A673 (cell line): ENCODE measurements at regions not wholly inside any gene's neighbourhood (a gene's known extent, or its start where the extent isn't known, plus 50 kb on each side); places are given as distances from the start of the nearest gene placed in this dataset.

Experiments used
- EZH2 ChIP-seq: fragments of 200-600 bp; sonication (generic); IDR thresholded peaks from 2 replicates; pipeline ENCODE4 v1.6.1; 2017; ENCODE audit warnings: borderline replicate concordance, low read depth, mild to moderate bottlenecking, mixed read lengths, antibody characterized with exemption, low read length; ENCODE audit not compliant: poor library complexity, severe bottlenecking
- TF ChIP-seq, protein P1 (sequence below): fragments of 300-800, 200-600 bp; sonication (generic); conservative IDR thresholded peaks from 2 replicates; pipeline ENCODE4 v1.5.1; 2017; ENCODE audit warnings: low read depth, mild to moderate bottlenecking, antibody characterized with exemption, low read length, moderate library complexity, mixed read lengths

DNA sequence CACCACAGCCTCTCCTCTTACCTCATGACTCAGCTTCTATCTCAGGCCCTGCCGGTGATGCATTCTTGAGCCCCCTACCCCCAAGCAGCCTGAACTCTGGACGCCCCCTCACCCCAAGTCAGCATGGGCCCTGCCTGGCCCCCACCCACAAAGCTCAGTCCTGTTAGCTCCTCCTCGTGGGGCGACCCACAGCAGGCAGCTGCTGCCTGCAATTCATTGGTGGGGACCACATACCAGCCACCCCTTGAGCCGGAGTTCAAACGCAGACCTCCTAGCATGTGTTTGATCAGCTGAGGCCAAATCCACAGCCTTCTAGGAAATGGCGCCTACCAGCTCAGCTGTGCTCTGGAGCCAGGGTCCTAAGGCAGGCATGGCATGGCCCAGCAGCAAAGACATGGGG lies 111.8 kb downstream of the EFNB1 start:
- TF ChIP-seq, protein P1, sequence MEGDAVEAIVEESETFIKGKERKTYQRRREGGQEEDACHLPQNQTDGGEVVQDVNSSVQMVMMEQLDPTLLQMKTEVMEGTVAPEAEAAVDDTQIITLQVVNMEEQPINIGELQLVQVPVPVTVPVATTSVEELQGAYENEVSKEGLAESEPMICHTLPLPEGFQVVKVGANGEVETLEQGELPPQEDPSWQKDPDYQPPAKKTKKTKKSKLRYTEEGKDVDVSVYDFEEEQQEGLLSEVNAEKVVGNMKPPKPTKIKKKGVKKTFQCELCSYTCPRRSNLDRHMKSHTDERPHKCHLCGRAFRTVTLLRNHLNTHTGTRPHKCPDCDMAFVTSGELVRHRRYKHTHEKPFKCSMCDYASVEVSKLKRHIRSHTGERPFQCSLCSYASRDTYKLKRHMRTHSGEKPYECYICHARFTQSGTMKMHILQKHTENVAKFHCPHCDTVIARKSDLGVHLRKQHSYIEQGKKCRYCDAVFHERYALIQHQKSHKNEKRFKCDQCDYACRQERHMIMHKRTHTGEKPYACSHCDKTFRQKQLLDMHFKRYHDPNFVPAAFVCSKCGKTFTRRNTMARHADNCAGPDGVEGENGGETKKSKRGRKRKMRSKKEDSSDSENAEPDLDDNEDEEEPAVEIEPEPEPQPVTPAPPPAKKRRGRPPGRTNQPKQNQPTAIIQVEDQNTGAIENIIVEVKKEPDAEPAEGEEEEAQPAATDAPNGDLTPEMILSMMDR, result no peak
- TF ChIP-seq EZH2, result no peak
